ENCODE measurements at regions not wholly inside any gene's neighbourhood (a gene's known extent, or its start where the extent isn't known, plus 50 kb on each side); places are given as distances from the start of the nearest gene placed in this dataset.

DNA sequence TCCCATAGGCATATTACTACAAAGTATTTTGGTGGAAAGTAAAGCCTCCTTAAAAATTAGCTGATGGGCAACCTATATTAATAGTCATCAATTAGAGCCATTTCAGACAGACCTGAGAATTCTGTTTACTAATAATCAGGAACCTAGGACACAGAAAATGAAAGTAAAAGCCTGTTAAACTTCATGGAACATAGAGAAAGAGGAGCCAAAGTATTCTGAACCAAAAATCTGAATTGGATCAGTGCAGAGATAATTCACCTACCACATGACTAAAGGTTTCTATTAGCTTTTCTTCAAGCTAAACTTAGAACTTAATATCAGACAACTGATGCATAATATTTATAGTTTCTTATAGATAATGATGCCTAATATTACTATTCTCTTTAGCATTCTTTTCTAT, 204.5 kb upstream of the RHOBTB1 start:
- CTCF ChIA-PET = no interaction called here
- Histone ChIP-seq H3K4me2 (ENCODE audit: low read length) (no peak overlapping the region), H3K79me2 (ENCODE audit: low read length) (no peaks in the 10 kb centered on the region), H3K36me3 (ENCODE audit: low read depth, low read length) (no peaks in the 10 kb centered on the region), H3K9ac (ENCODE audit: low read length) (no peak overlapping the region), H2AFZ (ENCODE audit: low read length) (no peak overlapping the region), H3K27me3 (ENCODE audit: low read length) (peaks cover 10% of the 10 kb centered on the region; the same call in 1 of the 2 replicates), H3F3A (ENCODE audit: low read length, unreplicated experiment) (no peaks in the 10 kb centered on the region), H3K27ac (ENCODE audit: low read length) (no peak overlapping the region), H3K9me3 (ENCODE audit: low read length) (no peaks in the 10 kb centered on the region), H4K20me1 (ENCODE audit: low read length) (no peaks in the 10 kb centered on the region), H3K9me2 (replicated peaks; ENCODE audit: low read length) (no peaks in the 10 kb centered on the region), H3K4me1 (ENCODE audit: insufficient read depth, low read length) (no peaks in the 10 kb centered on the region), H3K4me3 (ENCODE audit: low read length) (no peak overlapping the region)
- intact Hi-C loops (cut with micrococcal nuclease) = no loop called here
- TF ChIP-seq, protein P1, sequence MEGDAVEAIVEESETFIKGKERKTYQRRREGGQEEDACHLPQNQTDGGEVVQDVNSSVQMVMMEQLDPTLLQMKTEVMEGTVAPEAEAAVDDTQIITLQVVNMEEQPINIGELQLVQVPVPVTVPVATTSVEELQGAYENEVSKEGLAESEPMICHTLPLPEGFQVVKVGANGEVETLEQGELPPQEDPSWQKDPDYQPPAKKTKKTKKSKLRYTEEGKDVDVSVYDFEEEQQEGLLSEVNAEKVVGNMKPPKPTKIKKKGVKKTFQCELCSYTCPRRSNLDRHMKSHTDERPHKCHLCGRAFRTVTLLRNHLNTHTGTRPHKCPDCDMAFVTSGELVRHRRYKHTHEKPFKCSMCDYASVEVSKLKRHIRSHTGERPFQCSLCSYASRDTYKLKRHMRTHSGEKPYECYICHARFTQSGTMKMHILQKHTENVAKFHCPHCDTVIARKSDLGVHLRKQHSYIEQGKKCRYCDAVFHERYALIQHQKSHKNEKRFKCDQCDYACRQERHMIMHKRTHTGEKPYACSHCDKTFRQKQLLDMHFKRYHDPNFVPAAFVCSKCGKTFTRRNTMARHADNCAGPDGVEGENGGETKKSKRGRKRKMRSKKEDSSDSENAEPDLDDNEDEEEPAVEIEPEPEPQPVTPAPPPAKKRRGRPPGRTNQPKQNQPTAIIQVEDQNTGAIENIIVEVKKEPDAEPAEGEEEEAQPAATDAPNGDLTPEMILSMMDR (conservative IDR thresholded peaks at IDR 0.05; ENCODE audit: low read depth, low read length) = no peak
- TF ChIP-seq EZH2phosphoT487 (IDR thresholded peaks at IDR 0.05; ENCODE audit: borderline replicate concordance, low read length) (no peak), EZH2 (IDR thresholded peaks at IDR 0.05; ENCODE audit: low read length, unreplicated experiment) (no peak)
- ATAC-seq (no peak), DNase-seq (no peak)
- POLR2A ChIA-PET (ENCODE audit: unreplicated experiment) = interaction anchor here (0.7 kb wide), 1 partner anchor 109 kb away, joined by 3 read pairs; no protein-coding TSS in a partner anchor
- BruUV-seq (replicated peaks) = no TSS peak

- TF ChIP-seq EZH2phosphoT487 (IDR thresholded peaks at IDR 0.05; ENCODE audit: borderline replicate concordance, low read length) (no peak), EZH2 (IDR thresholded peaks at IDR 0.05; ENCODE audit: low read length, unreplicated experiment) (no peak)
- TF ChIP-seq, protein P1 (conservative IDR thresholded peaks at IDR 0.05; ENCODE audit: low read depth, low read length) = peak; percentile 45; the same call in 1 of the 2 replicates
- no peak overlapping the region for H3K4me2 ChIP-seq (ENCODE audit: low read length)
- ATAC-seq = no peak
Observed at GRCh38 chr10:61142987-61143386, 199.0 kb upstream of the RHOBTB1 start.

DNA sequence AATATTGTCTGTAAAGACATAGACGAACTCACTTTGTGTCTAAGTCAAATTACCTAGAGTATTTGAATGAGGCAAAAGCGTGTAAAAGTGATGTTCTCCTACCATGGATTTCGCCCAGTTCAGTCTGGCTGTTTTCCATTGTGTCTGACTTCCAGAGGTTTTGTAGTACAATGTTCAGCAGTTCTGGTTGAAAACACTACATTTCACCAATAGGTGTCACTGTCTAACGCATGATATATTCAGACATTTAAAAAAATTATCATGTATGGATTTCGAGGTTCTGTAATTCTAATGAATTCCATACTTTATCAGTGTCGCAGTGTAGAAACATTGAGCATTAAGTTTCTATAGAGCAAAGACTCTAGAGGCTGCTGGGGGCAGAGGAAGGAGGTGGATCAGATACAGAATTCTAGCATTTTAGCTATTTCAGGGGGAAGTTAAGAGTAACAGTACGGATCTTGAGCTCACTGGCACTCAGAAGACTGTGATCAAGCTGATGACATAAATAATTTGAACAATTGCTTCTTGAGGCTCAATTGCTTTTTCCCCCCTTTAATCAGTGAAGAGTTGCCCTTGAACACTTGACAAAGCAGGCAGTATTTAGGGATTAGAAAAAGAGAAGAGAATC, 196.9 kb upstream of the RHOBTB1 start:
- TF ChIP-seq EZH2phosphoT487 (IDR thresholded peaks at IDR 0.05; ENCODE audit: borderline replicate concordance, low read length) = no peak
- TF ChIP-seq, protein P1 (conservative IDR thresholded peaks at IDR 0.05; ENCODE audit: low read depth, low read length) = peak; percentile 99
- Histone ChIP-seq H4K20me1 (ENCODE audit: low read length) (no peaks in the 10 kb centered on the region), H3K36me3 (ENCODE audit: low read depth, low read length) (no peaks in the 10 kb centered on the region), H3K4me1 (ENCODE audit: insufficient read depth, low read length) (peaks cover 11% of the 10 kb centered on the region), H3K27ac (ENCODE audit: low read length) (no peak overlapping the region), H3K27me3 (ENCODE audit: low read length) (no peaks in the 10 kb centered on the region), H3K9me2 (replicated peaks; ENCODE audit: low read length) (no peaks in the 10 kb centered on the region), H3K9ac (ENCODE audit: low read length) (no peak overlapping the region), H3F3A (ENCODE audit: low read length, unreplicated experiment) (no peaks in the 10 kb centered on the region), H3K4me3 (ENCODE audit: low read length) (no peak overlapping the region), H3K4me2 (ENCODE audit: low read length) (0 out of 2 replicates have a peak overlapping the region, but pooled peaks have one; percentile 0), H3K79me2 (ENCODE audit: low read length) (no peaks in the 10 kb centered on the region), H2AFZ (ENCODE audit: low read length) (peak overlapping the region; percentile 3; the same call in 1 of the 2 replicates), H3K9me3 (ENCODE audit: low read length) (peaks cover 6% of the 10 kb centered on the region; the same call in 1 of the 2 replicates)
- DNase-seq (peak; percentile 96), ATAC-seq (peak; percentile 83)
- ChIA-PET POLR2A (ENCODE audit: unreplicated experiment) (no interaction called here), CTCF (interaction anchor here (0.6 to 2.0 kb wide), 7 partner anchors 31 to 1149 kb away, joined by 3 to 12 read pairs (median 3); no protein-coding TSS in a partner anchor)
- no TSS peak for BruUV-seq (replicated peaks)
- intact Hi-C loops (cut with micrococcal nuclease) = loop anchor here (1.0 to 5.0 kb wide), 6 partner anchors 49 to 592 kb away; no protein-coding TSS in a partner anchor

More at GRCh38 chr10:61142987-61143386, 199.0 kb upstream of the RHOBTB1 start:
- ChIA-PET CTCF (no interaction called here), POLR2A (ENCODE audit: unreplicated experiment) (no interaction called here)
- Histone ChIP-seq H3K4me3 (ENCODE audit: low read length) (no peak overlapping the region), H3K9me3 (ENCODE audit: low read length) (peaks cover 6% of the 10 kb centered on the region; the same call in 1 of the 2 replicates), H3K27me3 (ENCODE audit: low read length) (peaks cover 5% of the 10 kb centered on the region; the same call in 1 of the 2 replicates), H3K9ac (ENCODE audit: low read length) (no peak overlapping the region), H2AFZ (ENCODE audit: low read length) (no peak overlapping the region), H3F3A (ENCODE audit: low read length, unreplicated experiment) (no peaks in the 10 kb centered on the region), H3K36me3 (ENCODE audit: low read depth, low read length) (no peaks in the 10 kb centered on the region), H4K20me1 (ENCODE audit: low read length) (no peaks in the 10 kb centered on the region), H3K27ac (ENCODE audit: low read length) (no peak overlapping the region), H3K9me2 (replicated peaks; ENCODE audit: low read length) (no peaks in the 10 kb centered on the region), H3K4me1 (ENCODE audit: insufficient read depth, low read length) (0 out of 2 replicates have a peak, but pooled peaks cover 3% of the 10 kb centered on the region), H3K79me2 (ENCODE audit: low read length) (no peaks in the 10 kb centered on the region)
- no peak for DNase-seq
- BruUV-seq (replicated peaks) = no TSS peak
- intact Hi-C loops (cut with micrococcal nuclease) = loop anchor here (5.0 kb wide), 1 partner anchor 449 kb away; no protein-coding TSS in a partner anchor
